Mucosa of rectum (tissue), 2 donors: ENCODE measurements at regions not wholly inside any gene's neighbourhood (a gene's known extent, or its start where the extent isn't known, plus 50 kb on each side); places are given as distances from the start of the nearest gene placed in this dataset.
"Not testable (repeated sequence)": the region's sequence is repeated elsewhere in the genome, so short reads cannot be mapped to it uniquely, and the experiment has no call there.

Experiments used
- H3K27ac ChIP-seq, 2 donors: one replicate each; pipeline ENCODE4 v1.7.0; 2013; ENCODE audit warnings: inconsistent platforms in 2 of 2, low read depth in 2 of 2, low read length in 2 of 2
- H3K27me3 ChIP-seq, 2 donors: one replicate each; pipeline ENCODE4 v1.7.0; 2013; ENCODE audit warnings: low read length in 2 of 2; ENCODE audit not compliant: control insufficient read depth in 2 of 2, insufficient read depth in 2 of 2
- H3K36me3 ChIP-seq, 2 donors: one replicate each; pipeline ENCODE4 v1.7.0; 2013; ENCODE audit warnings: low read length in 2 of 2; ENCODE audit not compliant: control insufficient read depth in 2 of 2, insufficient read depth in 2 of 2
- H3K4me1 ChIP-seq, 2 donors: one replicate each; pipeline ENCODE4 v1.7.0; 2013; ENCODE audit warnings: low read length in 2 of 2, mild to moderate bottlenecking in 1 of 2; ENCODE audit not compliant: control insufficient read depth in 2 of 2, insufficient read depth in 2 of 2
- H3K4me3 ChIP-seq, 2 donors: one replicate each; pipeline ENCODE4 v1.7.0; 2013; ENCODE audit warnings: low read length in 2 of 2
- H3K9ac ChIP-seq, 2 donors: one replicate each; pipeline ENCODE4 v1.7.0; 2013; ENCODE audit warnings: low read length in 2 of 2, low read depth in 1 of 2, mild to moderate bottlenecking in 1 of 2
- H3K9me3 ChIP-seq, 2 donors: one replicate each; pipeline ENCODE4 v1.7.0; 2013; ENCODE audit warnings: low read length in 2 of 2; ENCODE audit not compliant: control insufficient read depth in 2 of 2
- donor health status: healthy.
- donor health status: Normal muscosa, but diverticular disease.

- Histone ChIP-seq H3K9me3 (no peaks in the 10 kb centered on the region), H3K36me3 (no peaks in the 10 kb centered on the region), H3K4me1 (no peaks in the 10 kb centered on the region), H3K27me3 (no peaks in the 10 kb centered on the region), H3K9ac (no peak overlapping the region), H3K27ac (no peak overlapping the region), H3K4me3 (no peak overlapping the region)
These were observed 372.9 kb upstream of the AUTS2 start for GRCh38 chr7:69225259-69225943.

- H3K36me3 ChIP-seq, result no peaks in the 10 kb centered on the region
- no peak overlapping the region for H3K4me3 ChIP-seq
- no peak overlapping the region for H3K9ac ChIP-seq
- H3K27me3 ChIP-seq, result no peaks in the 10 kb centered on the region
- no peak overlapping the region for H3K27ac ChIP-seq
- no peaks in the 10 kb centered on the region for H3K4me1 ChIP-seq
- no peaks in the 10 kb centered on the region for H3K9me3 ChIP-seq
These were observed 370.0 kb upstream of the AUTS2 start for GRCh38 chr7:69228212-69228811.

GRCh38 chr7:69232445-69233376, 365.6 kb upstream of the AUTS2 start:
- H3K27ac ChIP-seq, result no peak overlapping the region
- H3K36me3 ChIP-seq, result no peaks in the 10 kb centered on the region
- H3K27me3 ChIP-seq, result no peaks in the 10 kb centered on the region
- H3K4me1 ChIP-seq, result no peaks in the 10 kb centered on the region
- no peak overlapping the region for H3K4me3 ChIP-seq
- H3K9me3 ChIP-seq, result no peaks in the 10 kb centered on the region
- H3K9ac ChIP-seq, result no peak overlapping the region

GRCh38 chr7:69237541-69237940, 360.7 kb upstream of the AUTS2 start:
- Histone ChIP-seq H3K9ac (no peak overlapping the region), H3K9me3 (no peaks in the 10 kb centered on the region), H3K27ac (no peak overlapping the region), H3K4me3 (no peak overlapping the region), H3K4me1 (no peaks in the 10 kb centered on the region), H3K36me3 (no peaks in the 10 kb centered on the region), H3K27me3 (no peaks in the 10 kb centered on the region)

- no peak overlapping the region for H3K9ac ChIP-seq
- H3K4me3 ChIP-seq, result no peak overlapping the region
- no peaks in the 10 kb centered on the region for H3K9me3 ChIP-seq
- no peaks in the 10 kb centered on the region for H3K4me1 ChIP-seq
- no peaks in the 10 kb centered on the region for H3K36me3 ChIP-seq
- H3K27ac ChIP-seq, result no peak overlapping the region
- no peaks in the 10 kb centered on the region for H3K27me3 ChIP-seq
These were observed 355.3 kb upstream of the AUTS2 start for GRCh38 chr7:69243016-69243415.

GRCh38 chr7:69244701-69245100, 353.6 kb upstream of the AUTS2 start:
- H3K36me3 ChIP-seq, result no peaks in the 10 kb centered on the region
- no peak overlapping the region for H3K9ac ChIP-seq
- no peaks in the 10 kb centered on the region for H3K9me3 ChIP-seq
- no peaks in the 10 kb centered on the region for H3K4me1 ChIP-seq
- no peak overlapping the region for H3K27ac ChIP-seq
- H3K4me3 ChIP-seq, result no peak overlapping the region
- H3K27me3 ChIP-seq, result no peaks in the 10 kb centered on the region

- Histone ChIP-seq H3K27ac (no peak overlapping the region), H3K9me3 (no peaks in the 10 kb centered on the region), H3K4me1 (no peaks in the 10 kb centered on the region), H3K36me3 (no peaks in the 10 kb centered on the region), H3K9ac (no peak overlapping the region), H3K27me3 (no peaks in the 10 kb centered on the region), H3K4me3 (no peak overlapping the region)
These were observed 352.6 kb upstream of the AUTS2 start for GRCh38 chr7:69245646-69246045.

- no peak overlapping the region for H3K27ac ChIP-seq
- H3K36me3 ChIP-seq, result no peaks in the 10 kb centered on the region
- no peaks in the 10 kb centered on the region for H3K9me3 ChIP-seq
- no peaks in the 10 kb centered on the region for H3K27me3 ChIP-seq
- H3K4me3 ChIP-seq, result no peak overlapping the region
- no peaks in the 10 kb centered on the region for H3K4me1 ChIP-seq
- H3K9ac ChIP-seq, result no peak overlapping the region
These were observed 351.5 kb upstream of the AUTS2 start for GRCh38 chr7:69246758-69247157.

- not testable (repeated sequence) for H3K4me1 ChIP-seq, H3K27ac ChIP-seq, H3K4me3 ChIP-seq, H3K36me3 ChIP-seq, H3K27me3 ChIP-seq, H3K9ac ChIP-seq, H3K9me3 ChIP-seq
These were observed 349.9 kb upstream of the AUTS2 start for GRCh38 chr7:69248382-69248828.

GRCh38 chr7:69250958-69251357, 347.3 kb upstream of the AUTS2 start:
- no peaks in the 10 kb centered on the region for H3K9me3 ChIP-seq
- H3K4me3 ChIP-seq, result no peak overlapping the region
- H3K9ac ChIP-seq, result no peak overlapping the region
- no peaks in the 10 kb centered on the region for H3K27me3 ChIP-seq
- no peaks in the 10 kb centered on the region for H3K4me1 ChIP-seq
- no peak overlapping the region for H3K27ac ChIP-seq
- no peaks in the 10 kb centered on the region for H3K36me3 ChIP-seq
